SK-N-SH treated with all-trans-retinoic acid at 6 μM for 48 hours (cell line): ENCODE measurements at regions not wholly inside any gene's neighbourhood (a gene's known extent, or its start where the extent isn't known, plus 50 kb on each side); places are given as distances from the start of the nearest gene placed in this dataset.

Source experiments
- ATAC-seq: fragments of 200-7000 bp; cut with Tn5 transposase; 3 replicates; pipeline ENCODE4 v1.9.1; 2020; ENCODE audit warnings: mild to moderate bottlenecking, moderate library complexity
- ARNTL ChIP-seq: fragments of 450-650 bp; formaldehyde crosslinking; IDR thresholded peaks from 2 replicates; pipeline ENCODE4 v1.5.0; 2020; ENCODE audit warnings: low read depth, mild to moderate bottlenecking, moderate library complexity, borderline replicate concordance
- BACH2 ChIP-seq: fragments of 250-450 bp; sonication (Bioruptor Pico); IDR thresholded peaks from 2 replicates; pipeline ENCODE4 v1.9.0; 2021; ENCODE audit warnings: mild to moderate bottlenecking, borderline replicate concordance
- CSDC2 ChIP-seq: fragments of 250-450 bp; sonication (Bioruptor Pico); IDR thresholded peaks from 2 replicates; pipeline ENCODE4 v1.5.0; 2020; ENCODE audit warnings: mild to moderate bottlenecking, moderate library complexity
- CSRNP3 ChIP-seq: fragments of 250-450 bp; sonication (Bioruptor Pico); IDR thresholded peaks from 2 replicates; pipeline ENCODE4 v1.5.1; 2021; ENCODE audit warnings: mild to moderate bottlenecking, moderate library complexity
- ESRRG ChIP-seq: fragments of 250-450 bp; sonication (Bioruptor Pico); IDR thresholded peaks from 2 replicates; pipeline ENCODE4 v1.6.1; 2021; ENCODE audit warnings: mild to moderate bottlenecking
- GLIS3 ChIP-seq: fragments of 250-450 bp; sonication (Bioruptor Pico); IDR thresholded peaks from 2 replicates; pipeline ENCODE4 v1.5.0; 2020; ENCODE audit warnings: mild to moderate bottlenecking, moderate library complexity
- ISL1 ChIP-seq: fragments of 250-450 bp; sonication (Bioruptor Pico); IDR thresholded peaks from 2 replicates; pipeline ENCODE4 v2.1.2; 2022; ENCODE audit warnings: mild to moderate bottlenecking, moderate library complexity
- OSR1 ChIP-seq: fragments of 250-450 bp; sonication (Bioruptor Pico); IDR thresholded peaks from 2 replicates; pipeline ENCODE4 v1.8.0; 2022; ENCODE audit warnings: moderate library complexity, mild to moderate bottlenecking, inconsistent platforms
- POU6F1 ChIP-seq: fragments of 250-450 bp; sonication (Bioruptor Pico); IDR thresholded peaks from 2 replicates; pipeline ENCODE4 v1.8.0; 2021; ENCODE audit warnings: low read depth, mild to moderate bottlenecking, moderate library complexity, borderline replicate concordance
- PPARA ChIP-seq: fragments of 250-450 bp; sonication (Bioruptor Pico); IDR thresholded peaks from 2 replicates; pipeline ENCODE4 v1.5.0; 2020; ENCODE audit warnings: mild to moderate bottlenecking, borderline replicate concordance
- RARB ChIP-seq: fragments of 250-450 bp; sonication (Bioruptor Pico); IDR thresholded peaks from 2 replicates; pipeline ENCODE4 v1.8.0; 2021; ENCODE audit warnings: mild to moderate bottlenecking, moderate library complexity
- TCF4 ChIP-seq: fragments of 250-450 bp; sonication (Bioruptor Pico); IDR thresholded peaks from 2 replicates; pipeline ENCODE4 v1.8.0; 2021; ENCODE audit warnings: mild to moderate bottlenecking, moderate library complexity, borderline replicate concordance
- TOX ChIP-seq: fragments of 250-450 bp; sonication (Bioruptor Pico); IDR thresholded peaks from 2 replicates; pipeline ENCODE4 v1.8.0; 2021; ENCODE audit warnings: mild to moderate bottlenecking, moderate library complexity, borderline replicate concordance
- TSHZ2 ChIP-seq: fragments of 250-450 bp; sonication (Bioruptor Pico); IDR thresholded peaks from 2 replicates; pipeline ENCODE4 v1.5.0; 2020; ENCODE audit warnings: mild to moderate bottlenecking, moderate library complexity
- ZC3H10 ChIP-seq: fragments of 250-450 bp; sonication (Bioruptor Pico); IDR thresholded peaks from 2 replicates; pipeline ENCODE4 v1.5.1; 2021; ENCODE audit warnings: mild to moderate bottlenecking, moderate library complexity
- ZFP3 ChIP-seq: fragments of 250-450 bp; sonication (Bioruptor Pico); IDR thresholded peaks from 2 replicates; pipeline ENCODE4 v1.5.0; 2020; ENCODE audit warnings: mild to moderate bottlenecking, moderate library complexity
- ZFP30 ChIP-seq: fragments of 450-650 bp; formaldehyde crosslinking; IDR thresholded peaks from 2 replicates; pipeline ENCODE4 v1.5.0; 2022; ENCODE audit warnings: mild to moderate bottlenecking, moderate library complexity
- ZNF70 ChIP-seq: fragments of 450-650 bp; formaldehyde crosslinking; IDR thresholded peaks from 2 replicates; pipeline ENCODE4 v1.5.0; 2020; ENCODE audit warnings: mild to moderate bottlenecking, moderate library complexity

GRCh38 chr2:82158150-82158549 is 1853.6 kb upstream of the LRRTM1 start (continued):
- TF ChIP-seq CSRNP3 (CRISPR knock-in tag) (no peak), ARNTL (CRISPR knock-in tag) (no peak), TOX (no peak), RARB (CRISPR knock-in tag) (no peak)

GRCh38 chr2:82155469-82155868 is 1850.9 kb upstream of the LRRTM1 start:
- ATAC-seq, result no peak
- no peak for TF ChIP-seq OSR1

- no peak for ATAC-seq
- TF ChIP-seq TSHZ2 (CRISPR knock-in tag), result 0 out of 2 replicates have a peak, but pooled peaks have one; percentile 37
- no peak for TF ChIP-seq TOX
- TF ChIP-seq CSRNP3 (CRISPR knock-in tag), result no peak
- peak; percentile 96 for TF ChIP-seq TCF4 (CRISPR knock-in tag)
- peak; percentile 58 for TF ChIP-seq ISL1
Measured at GRCh38 chr2:82143343-82143742, 1838.8 kb upstream of the LRRTM1 start.

- no peak for TF ChIP-seq CSDC2
- no peak for TF ChIP-seq ARNTL (CRISPR knock-in tag)
- TF ChIP-seq GLIS3 (CRISPR knock-in tag), result no peak
- ATAC-seq, result no peak
Measured at GRCh38 chr2:82139979-82140611, 1835.5 kb upstream of the LRRTM1 start.

- no peak for ATAC-seq
- TF ChIP-seq ESRRG (no peak), OSR1 (no peak), GLIS3 (CRISPR knock-in tag) (no peak), TCF4 (CRISPR knock-in tag) (no peak), PPARA (no peak), ZFP30 (CRISPR knock-in tag) (no peak), RARB (CRISPR knock-in tag) (no peak), POU6F1 (no peak), TOX (no peak), ZFP3 (no peak), CSRNP3 (CRISPR knock-in tag) (no peak), TSHZ2 (CRISPR knock-in tag) (no peak), CSDC2 (no peak), ISL1 (no peak), ZC3H10 (no peak), BACH2 (CRISPR knock-in tag) (no peak), ZNF70 (CRISPR knock-in tag) (no peak)
- TF ChIP-seq, all 23 proteins: peak for 0
Measured at GRCh38 chr2:82137441-82137840, 1832.9 kb upstream of the LRRTM1 start.
